ENCODE measurements at regions not wholly inside any gene's neighbourhood (a gene's known extent, or its start where the extent isn't known, plus 50 kb on each side); places are given as distances from the start of the nearest gene placed in this dataset.

DNA sequence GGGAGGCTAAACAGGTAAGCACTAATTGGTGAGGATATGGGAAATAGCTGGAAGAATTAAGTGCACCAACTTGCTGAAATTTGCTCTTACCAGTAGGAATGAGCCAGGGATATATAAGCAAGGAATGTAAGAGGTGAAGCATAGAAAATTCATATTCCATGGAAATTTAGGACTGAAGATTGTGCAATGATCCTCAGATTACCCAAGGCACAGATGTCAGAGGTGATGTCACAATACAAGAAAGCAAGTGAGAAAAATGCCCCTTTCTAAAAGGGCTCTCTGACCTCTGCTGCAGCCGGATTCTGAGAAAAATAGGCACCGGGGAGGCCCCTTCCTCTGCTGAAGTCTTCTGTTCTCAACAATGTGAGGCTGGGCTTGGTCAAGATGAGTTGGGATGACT is 112.3 kb upstream of the ZNF678 start:
- DNase-seq (ENCODE audit: extremely low read depth, low read depth, low spot score), result no peak

GRCh38 chr1:227450489-227450888 is 112.9 kb upstream of the ZNF678 start:
- DNase-seq (ENCODE audit: extremely low read depth, low read depth, low spot score), result no peak

- no peak for DNase-seq (ENCODE audit: extremely low read depth, low read depth, low spot score)
Measured at GRCh38 chr1:227449741-227450441, 113.5 kb upstream of the ZNF678 start.

- no peak for DNase-seq (ENCODE audit: extremely low read depth, low read depth, low spot score)
Measured at GRCh38 chr1:227449051-227449450, 114.3 kb upstream of the ZNF678 start.

GRCh38 chr1:227447531-227447990 is 115.8 kb upstream of the ZNF678 start:
- no peak for DNase-seq (ENCODE audit: extremely low read depth, low read depth, low spot score)

- no peak for DNase-seq (ENCODE audit: extremely low read depth, low read depth, low spot score)
Measured at GRCh38 chr1:227445746-227446145, 117.6 kb upstream of the ZNF678 start.

DNA sequence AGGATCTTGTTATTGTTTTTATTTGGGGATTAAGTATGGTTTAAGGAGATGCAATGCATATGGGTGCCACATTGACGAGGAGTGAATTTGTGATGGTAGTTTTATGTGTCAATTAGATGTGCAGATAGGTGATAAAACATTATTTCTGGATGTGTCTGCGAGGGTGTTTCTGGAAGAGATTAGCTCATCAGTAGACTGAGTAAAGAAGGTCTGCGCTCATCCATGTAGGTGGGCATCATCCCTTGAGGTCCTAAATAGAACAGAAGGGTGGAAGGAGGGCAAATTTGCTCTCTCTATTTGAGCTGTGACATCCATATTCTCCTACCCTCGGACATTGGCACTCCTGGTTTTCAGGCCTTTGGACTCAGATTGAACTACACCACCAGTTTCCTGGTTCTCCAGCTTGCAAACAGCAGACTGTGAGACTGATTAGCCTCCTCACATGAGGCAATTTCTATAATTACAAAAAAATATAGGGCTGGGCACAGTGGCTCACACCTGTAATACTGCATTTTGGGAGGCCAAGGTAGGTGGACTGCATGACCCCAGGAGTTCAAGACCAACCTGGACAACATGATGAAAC is 118.2 kb upstream of the ZNF678 start:
- DNase-seq (ENCODE audit: extremely low read depth, low read depth, low spot score), result no peak

DNA sequence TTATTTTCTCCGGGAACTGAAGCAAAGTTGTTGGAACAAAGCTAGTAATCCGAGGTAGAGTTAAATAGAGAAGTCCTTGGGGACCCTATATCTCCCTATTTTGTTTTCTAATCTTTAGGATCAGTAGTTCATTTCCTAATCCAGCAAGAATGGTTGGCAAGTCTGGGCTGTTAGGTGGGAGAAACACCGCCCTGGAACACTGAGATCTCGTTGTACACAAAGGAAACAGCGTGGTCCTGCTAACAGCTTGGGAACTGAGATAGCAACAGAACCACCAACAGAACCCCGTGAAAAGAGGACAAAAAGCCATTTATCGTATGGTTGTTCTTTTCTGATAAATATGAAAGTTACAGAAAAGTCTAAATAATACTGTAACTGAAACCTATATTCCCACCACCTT is 121.9 kb upstream of the CDC42BPA start:
- no peak for DNase-seq (ENCODE audit: extremely low read depth, low read depth, low spot score)

DNA sequence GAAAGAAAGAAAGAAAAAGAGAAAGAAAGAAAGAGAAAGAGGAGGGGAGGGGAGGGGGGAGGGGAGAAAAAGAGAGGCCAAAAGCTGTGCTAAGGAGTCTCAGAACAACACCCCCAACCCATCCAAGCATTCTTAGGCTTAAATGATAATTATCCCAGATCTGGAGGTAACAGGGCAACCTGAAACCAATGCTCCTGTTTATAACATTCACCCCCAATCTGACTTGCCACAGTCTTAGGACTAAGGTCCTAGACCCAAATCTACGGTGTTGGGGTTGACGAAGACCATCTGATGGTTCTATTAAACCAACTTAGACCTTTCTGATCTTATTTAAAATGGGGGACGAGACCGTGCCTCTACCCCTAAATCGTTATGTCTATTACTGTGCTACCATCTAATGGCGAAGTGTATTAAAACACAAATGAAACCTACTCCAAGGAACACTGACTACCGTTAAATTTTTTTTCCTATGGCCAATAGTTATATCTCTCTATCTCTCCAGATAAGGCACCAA is 119.3 kb upstream of the CDC42BPA start:
- no peak for DNase-seq (ENCODE audit: extremely low read depth, low read depth, low spot score)

- DNase-seq (ENCODE audit: extremely low read depth, low read depth, low spot score), result no peak
Measured at GRCh38 chr1:227434808-227435444, 116.6 kb upstream of the CDC42BPA start.

- no peak for DNase-seq (ENCODE audit: extremely low read depth, low read depth, low spot score)
Measured at GRCh38 chr1:227433663-227434341, 115.5 kb upstream of the CDC42BPA start.

DNA sequence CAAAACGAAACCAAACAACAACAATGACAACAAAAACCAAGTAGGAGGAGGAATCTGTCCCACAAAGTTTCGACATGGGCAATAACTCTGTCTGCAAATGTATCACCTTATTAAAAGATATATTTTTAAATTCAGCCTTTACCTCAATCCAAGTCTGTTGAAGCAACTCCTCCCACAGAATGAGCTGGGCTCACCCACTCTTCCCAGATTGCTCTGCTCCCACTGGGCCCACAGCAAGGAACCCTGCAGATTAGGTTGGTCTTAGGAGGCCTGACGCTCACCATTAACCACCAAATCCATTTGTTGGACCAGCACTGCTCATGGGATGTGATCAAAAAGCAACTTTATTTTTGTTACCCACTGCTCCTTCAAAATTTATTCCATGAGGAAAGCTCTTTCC is 114.7 kb upstream of the CDC42BPA start:
- DNase-seq (ENCODE audit: extremely low read depth, low read depth, low spot score), result no peak

DNA sequence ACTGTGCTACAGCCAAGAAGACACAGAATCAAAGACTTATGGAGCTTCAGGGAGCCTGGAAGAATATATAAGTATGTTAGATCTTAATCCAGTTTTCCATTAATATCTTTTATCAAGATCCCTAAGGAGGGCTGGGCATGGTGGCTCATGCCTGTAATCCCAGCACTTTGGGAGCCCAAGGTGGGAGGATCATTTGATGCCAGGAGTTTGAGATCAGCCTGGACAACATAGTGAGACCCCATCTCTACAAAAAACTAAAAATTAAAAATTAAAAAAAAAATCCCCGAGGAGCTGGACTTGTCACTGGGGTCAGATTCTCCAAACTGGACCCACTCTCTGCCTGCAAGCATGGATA is 113.9 kb upstream of the CDC42BPA start:
- no peak for DNase-seq (ENCODE audit: extremely low read depth, low read depth, low spot score)

DNA sequence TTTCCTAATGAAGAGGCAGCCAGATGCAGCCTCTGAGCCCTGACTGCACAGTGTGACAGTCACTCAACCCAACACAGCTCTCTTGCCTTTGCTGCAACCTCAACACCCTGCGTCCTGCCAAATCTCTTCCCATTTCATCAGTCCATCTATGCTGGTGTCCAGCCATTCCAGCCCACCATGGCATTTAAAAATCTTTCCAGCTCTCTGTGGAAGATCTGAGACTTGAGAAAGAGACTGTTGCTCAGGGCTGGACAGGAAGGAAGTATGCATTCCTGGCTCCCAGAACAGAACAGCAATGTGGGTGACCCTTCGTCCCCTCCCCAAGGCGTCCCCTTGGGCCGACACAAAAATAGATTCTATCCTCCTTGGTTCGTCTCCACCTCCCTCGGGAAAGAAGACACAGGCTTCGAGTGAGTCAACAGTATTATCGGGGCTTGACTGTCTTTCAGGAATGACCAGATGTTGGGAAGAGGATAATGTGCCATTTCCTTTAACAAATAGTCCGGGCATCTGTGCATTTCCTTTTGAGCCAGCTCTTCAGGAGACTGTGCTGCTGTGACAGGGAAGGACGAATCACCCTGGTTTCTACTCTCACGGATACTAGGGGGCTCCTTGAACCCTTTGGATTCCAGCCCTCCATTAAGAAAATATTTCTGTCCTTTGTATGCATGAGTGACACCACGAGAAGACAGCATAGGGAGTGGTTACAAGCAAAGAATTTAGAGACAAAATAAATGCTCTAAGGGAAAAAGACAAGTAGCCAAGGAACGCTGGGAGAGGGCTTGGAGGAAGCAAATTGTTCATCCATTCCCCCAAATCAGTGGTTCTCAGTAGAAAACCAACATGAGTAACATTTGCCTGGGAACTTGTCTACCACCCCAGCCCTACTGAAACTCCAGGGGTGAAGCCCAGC is 111.4 kb upstream of the CDC42BPA start:
- peak; percentile 66 for DNase-seq (ENCODE audit: extremely low read depth, low read depth, low spot score)

DNA sequence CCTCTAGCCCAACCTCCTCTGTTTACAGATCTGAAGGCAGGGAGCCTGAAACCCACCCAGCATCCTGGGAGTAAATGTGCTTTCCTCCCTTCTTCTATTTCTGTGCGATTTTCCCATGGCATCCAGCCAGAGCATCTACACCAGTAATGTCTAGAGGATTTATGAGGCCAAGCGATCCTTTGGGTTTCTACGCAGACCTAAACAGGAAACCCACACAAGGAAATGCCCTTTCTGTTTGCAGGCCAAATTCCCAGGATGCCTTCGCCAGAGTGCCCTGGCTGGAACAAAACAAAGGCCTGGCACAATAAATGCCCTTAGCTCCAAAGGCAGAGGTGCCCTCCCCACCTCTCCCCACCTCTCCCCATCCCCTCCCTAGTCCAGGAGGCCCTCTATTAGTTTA is 110.5 kb upstream of the CDC42BPA start:
- DNase-seq (ENCODE audit: extremely low read depth, low read depth, low spot score), result peak; percentile 99

- no peak for DNase-seq (ENCODE audit: extremely low read depth, low read depth, low spot score)
Measured at GRCh38 chr1:227427411-227427810, 109.1 kb upstream of the CDC42BPA start.

DNA sequence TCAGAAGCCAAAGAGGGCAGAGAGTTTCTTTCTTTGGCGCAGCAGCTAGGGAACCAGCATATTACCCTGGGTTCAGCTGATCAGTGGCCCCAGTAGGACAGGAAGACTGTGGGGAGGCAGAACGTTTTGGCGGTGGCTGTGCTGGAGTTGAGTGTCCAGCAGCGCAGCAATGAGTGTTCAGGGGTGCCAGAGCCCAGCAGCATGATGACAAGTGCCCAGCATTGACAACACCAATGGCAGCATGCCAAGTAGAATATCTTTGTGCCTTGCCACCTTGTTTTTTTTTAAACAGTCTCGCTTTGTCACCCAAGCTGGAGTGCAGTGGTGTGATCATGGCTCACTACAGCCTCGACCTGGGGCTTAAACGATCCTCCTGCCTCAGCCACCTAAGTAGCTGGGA is 106.7 kb upstream of the CDC42BPA start:
- DNase-seq (ENCODE audit: extremely low read depth, low read depth, low spot score), result no peak

DNA sequence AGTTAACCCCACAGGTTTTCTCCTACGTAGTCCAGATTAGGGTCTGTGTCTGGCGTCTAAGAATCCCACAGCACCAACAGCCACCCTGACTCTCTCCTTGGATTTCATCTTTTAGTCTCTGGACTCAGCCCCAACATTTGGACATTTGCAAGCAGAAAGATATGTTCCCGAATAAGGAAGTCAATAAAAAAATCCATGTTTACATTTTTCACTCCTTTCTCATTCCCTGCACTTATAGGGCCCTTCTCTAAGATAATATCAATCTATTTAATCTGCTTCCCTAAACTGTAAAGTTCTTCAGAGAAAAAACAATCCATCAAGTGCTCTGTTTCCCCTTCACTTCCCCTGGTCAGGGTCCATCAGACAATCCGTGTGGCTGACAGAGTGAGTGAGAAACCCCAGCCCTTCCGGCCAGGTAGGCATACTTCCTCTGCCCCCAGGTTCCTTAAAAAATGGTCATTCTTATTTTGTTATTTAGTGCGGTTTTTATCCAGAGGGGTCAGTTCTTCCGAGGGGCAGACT is 105.9 kb upstream of the CDC42BPA start:
- no peak for DNase-seq (ENCODE audit: extremely low read depth, low read depth, low spot score)

DNA sequence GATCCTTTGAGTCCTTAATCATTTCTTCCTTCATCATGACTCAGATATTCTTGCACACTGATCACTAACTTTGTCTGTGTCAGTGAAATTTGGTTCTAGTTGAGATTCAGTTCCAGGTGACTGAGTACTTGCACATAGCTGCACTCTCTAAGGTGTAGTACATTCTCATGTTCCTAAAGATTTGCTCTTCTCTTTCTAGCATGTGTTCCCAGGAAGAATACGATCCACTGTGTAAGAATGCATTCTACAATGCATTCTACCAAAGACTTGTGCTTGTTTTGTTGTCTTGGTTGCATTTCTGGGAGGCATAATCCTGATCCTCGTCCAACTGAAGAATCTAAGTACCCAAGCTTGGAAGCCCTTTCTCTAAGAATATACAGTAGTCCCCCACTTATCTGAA is 104.3 kb upstream of the CDC42BPA start:
- no peak for DNase-seq (ENCODE audit: extremely low read depth, low read depth, low spot score)

DNA sequence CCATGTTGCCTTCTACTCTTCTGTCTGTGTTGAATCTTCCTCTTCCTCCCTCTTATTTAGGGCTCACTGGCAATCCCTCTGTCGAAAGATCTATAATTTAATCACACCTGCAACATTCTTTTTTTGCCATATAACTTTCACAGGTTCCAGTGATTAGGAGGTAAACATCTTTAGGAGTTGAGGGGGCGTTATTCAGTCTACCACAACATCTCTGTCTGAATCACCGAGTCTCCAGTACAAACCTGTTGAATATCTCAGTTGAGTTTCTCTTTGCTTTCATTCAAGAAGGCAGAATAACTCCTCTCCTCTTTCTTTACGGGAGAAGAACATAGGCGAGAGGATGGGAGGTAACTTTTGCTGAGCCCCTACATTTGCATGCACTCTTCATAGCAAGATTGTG is 101.9 kb upstream of the CDC42BPA start:
- no peak for DNase-seq (ENCODE audit: extremely low read depth, low read depth, low spot score)

Measured in glomerular endothelial cell (primary cell).